ENCODE measurements at regions not wholly inside any gene's neighbourhood (a gene's known extent, or its start where the extent isn't known, plus 50 kb on each side); places are given as distances from the start of the nearest gene placed in this dataset.

DNA sequence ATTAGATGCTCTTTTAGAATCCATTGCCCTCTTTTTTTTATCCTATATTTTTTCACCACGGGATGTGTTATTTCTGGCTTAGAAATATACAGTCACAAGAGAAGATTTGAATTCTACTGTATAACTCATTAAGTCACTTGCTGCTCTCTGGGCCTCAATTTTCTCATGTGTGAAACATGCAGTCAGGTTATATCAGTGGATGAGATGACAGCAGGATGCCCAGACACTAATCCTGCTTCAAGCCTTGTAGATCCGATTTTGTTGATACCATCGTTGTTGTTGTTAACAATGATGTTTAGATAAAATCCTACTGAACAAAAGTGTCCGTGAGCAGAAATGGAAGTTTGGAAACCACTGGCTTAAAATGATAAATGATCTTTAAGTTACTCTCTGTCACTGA, 421.9 kb upstream of the DMAC1 start:
- in situ Hi-C loops (cut with HindIII; ENCODE audit: extremely low pct_ligation_motif_present, low pct_unique_long_range_greater_than_20kb) = no loop called here
- Histone ChIP-seq H3K27me3 (ENCODE audit: control insufficient read depth in 1 of 2, insufficient read depth in 2 of 2, low read length in 2 of 2) (no peaks in the 10 kb centered on the region), H3K4me2 (ENCODE audit: low read depth, low read length) (no peak overlapping the region), H3K36me3 (replicated peaks in 1 of 2; ENCODE audit: control insufficient read depth in 1 of 2, insufficient read depth in 2 of 2, low read length in 2 of 2) (no peaks in the 10 kb centered on the region), H3K9me3 (ENCODE audit: low read length) (peaks cover 93% of the 10 kb centered on the region), H3K4me3 (replicated peaks in 1 of 3; ENCODE audit: insufficient read depth in 1 of 3, low read depth in 2 of 3, low read length in 3 of 3) (no peak overlapping the region), H4K20me1 (ENCODE audit: insufficient read depth, low read length) (no peaks in the 10 kb centered on the region), H3K27ac (ENCODE audit: extremely low read length, insufficient read depth, low read length) (no peak overlapping the region), H2AFZ (ENCODE audit: low read length) (no peak overlapping the region), H3K79me2 (ENCODE audit: insufficient read depth, low read length) (no peaks in the 10 kb centered on the region), H3K4me1 (ENCODE audit: insufficient read depth, low read length) (no peaks in the 10 kb centered on the region), H3K9ac (ENCODE audit: insufficient read depth, low read depth, low read length) (no peak overlapping the region)
- intact Hi-C loops (cut with micrococcal nuclease; ENCODE audit: unreplicated experiment) = no loop called here
- CTCF ChIA-PET (ENCODE audit: low intra/inter-chr PET ratio, low total read pairs) = no interaction called here
- no peak for ATAC-seq
- POLR2A ChIA-PET = no interaction called here
- BruUV-seq (replicated peaks) = no TSS peak
- FAIRE-seq = no peak
- DNase-seq (ENCODE audit: low spot score) = no peak
- 2% methylated on average over 4 of the region's 4 CpGs for WGBS (ENCODE audit: low lambda C conversion rate)
- TF ChIP-seq SSRP1 (CRISPR knock-in tag; IDR thresholded peaks at IDR 0.05) (no peak), ZNF263 (CRISPR knock-in tag; IDR thresholded peaks at IDR 0.05) (no peak), MIER2 (CRISPR knock-in tag; IDR thresholded peaks at IDR 0.05) (no peak), KDM6A (CRISPR knock-in tag; IDR thresholded peaks at IDR 0.05; ENCODE audit: low read depth) (no peak), POGZ (CRISPR knock-in tag; IDR thresholded peaks at IDR 0.05) (no peak), FOXM1 (CRISPR knock-in tag; IDR thresholded peaks at IDR 0.05) (no peak), ZNF570 (CRISPR knock-in tag; IDR thresholded peaks at IDR 0.05; ENCODE audit: borderline replicate concordance) (no peak), ZFP1 (CRISPR knock-in tag; IDR thresholded peaks at IDR 0.05) (no peak)
- TF ChIP-seq, protein P1, sequence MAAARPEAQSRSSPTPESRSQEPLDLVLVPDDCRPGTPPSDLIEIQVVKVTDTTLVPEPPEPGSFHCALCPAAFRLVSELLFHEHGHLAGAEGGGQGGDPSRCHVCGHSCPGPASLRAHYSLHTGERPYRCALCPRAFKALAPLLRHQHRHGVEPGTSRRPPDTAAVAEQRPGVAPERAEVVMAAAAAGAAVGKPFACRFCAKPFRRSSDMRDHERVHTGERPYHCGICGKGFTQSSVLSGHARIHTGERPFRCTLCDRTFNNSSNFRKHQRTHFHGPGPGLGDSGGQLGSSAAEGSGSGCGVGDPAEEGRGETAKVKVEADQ (CRISPR knock-in tag; IDR thresholded peaks at IDR 0.05; ENCODE audit: borderline replicate concordance) = no peak
- TF ChIP-seq, protein P2, sequence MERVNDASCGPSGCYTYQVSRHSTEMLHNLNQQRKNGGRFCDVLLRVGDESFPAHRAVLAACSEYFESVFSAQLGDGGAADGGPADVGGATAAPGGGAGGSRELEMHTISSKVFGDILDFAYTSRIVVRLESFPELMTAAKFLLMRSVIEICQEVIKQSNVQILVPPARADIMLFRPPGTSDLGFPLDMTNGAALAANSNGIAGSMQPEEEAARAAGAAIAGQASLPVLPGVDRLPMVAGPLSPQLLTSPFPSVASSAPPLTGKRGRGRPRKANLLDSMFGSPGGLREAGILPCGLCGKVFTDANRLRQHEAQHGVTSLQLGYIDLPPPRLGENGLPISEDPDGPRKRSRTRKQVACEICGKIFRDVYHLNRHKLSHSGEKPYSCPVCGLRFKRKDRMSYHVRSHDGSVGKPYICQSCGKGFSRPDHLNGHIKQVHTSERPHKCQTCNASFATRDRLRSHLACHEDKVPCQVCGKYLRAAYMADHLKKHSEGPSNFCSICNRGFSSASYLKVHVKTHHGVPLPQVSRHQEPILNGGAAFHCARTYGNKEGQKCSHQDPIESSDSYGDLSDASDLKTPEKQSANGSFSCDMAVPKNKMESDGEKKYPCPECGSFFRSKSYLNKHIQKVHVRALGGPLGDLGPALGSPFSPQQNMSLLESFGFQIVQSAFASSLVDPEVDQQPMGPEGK (CRISPR knock-in tag; IDR thresholded peaks at IDR 0.05) = no peak
- TF ChIP-seq, protein P3, sequence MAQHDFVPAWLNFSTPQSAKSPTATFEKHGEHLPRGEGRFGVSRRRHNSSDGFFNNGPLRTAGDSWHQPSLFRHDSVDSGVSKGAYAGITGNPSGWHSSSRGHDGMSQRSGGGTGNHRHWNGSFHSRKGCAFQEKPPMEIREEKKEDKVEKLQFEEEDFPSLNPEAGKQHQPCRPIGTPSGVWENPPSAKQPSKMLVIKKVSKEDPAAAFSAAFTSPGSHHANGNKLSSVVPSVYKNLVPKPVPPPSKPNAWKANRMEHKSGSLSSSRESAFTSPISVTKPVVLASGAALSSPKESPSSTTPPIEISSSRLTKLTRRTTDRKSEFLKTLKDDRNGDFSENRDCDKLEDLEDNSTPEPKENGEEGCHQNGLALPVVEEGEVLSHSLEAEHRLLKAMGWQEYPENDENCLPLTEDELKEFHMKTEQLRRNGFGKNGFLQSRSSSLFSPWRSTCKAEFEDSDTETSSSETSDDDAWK (CRISPR knock-in tag; IDR thresholded peaks at IDR 0.05) = no peak
